GM12878 (cell line): ENCODE measurements at regions not wholly inside any gene's neighbourhood (a gene's known extent, or its start where the extent isn't known, plus 50 kb on each side); places are given as distances from the start of the nearest gene placed in this dataset.
A peak's percentile ranks its signal among the peaks of the same experiment; 100 is the strongest.

ENCODE experiments used
- ASH2L ChIP-seq: fragments of 300-600, 200-600 bp; sonication (generic); IDR thresholded peaks from 2 replicates; pipeline ENCODE4 v1.6.1; 2017; ENCODE audit warnings: low read depth, mild to moderate bottlenecking, borderline replicate concordance
- BHLHE40 ChIP-seq, 2 experiments: fragments of 450-650 bp in 1 of 2; IDR thresholded peaks; 2 replicates each; pipeline ENCODE4 v1.6.1; 2011 to 2017; ENCODE audit warnings: low read depth in 2 of 2, borderline replicate concordance in 1 of 2, improper control_type of control experiment in 1 of 2, low read length in 1 of 2, mild to moderate bottlenecking in 1 of 2
- CBFB ChIP-seq: IDR thresholded peaks from 2 replicates; pipeline ENCODE4 v1.6.1; 2016; ENCODE audit warnings: antibody characterized with exemption, low read depth
- CREB1 ChIP-seq: IDR thresholded peaks from 2 replicates; pipeline ENCODE4 v1.6.1; 2012; ENCODE audit warnings: low read depth, mild to moderate bottlenecking, inconsistent platforms
- DPF2 ChIP-seq: fragments of 450-650 bp; IDR thresholded peaks from 2 replicates; pipeline ENCODE4 v1.6.1; 2017; ENCODE audit warnings: mild to moderate bottlenecking
- EGR1 ChIP-seq, 2 experiments: IDR thresholded peaks; 1 replicate in 1 of 2; 2 replicates in 1 of 2; pipeline ENCODE4 v1.6.1; 2011 to 2012; ENCODE audit warnings: low read depth in 2 of 2, low read length in 2 of 2, borderline replicate concordance in 1 of 2, mild to moderate bottlenecking in 1 of 2, moderate library complexity in 1 of 2
- EP300 ChIP-seq, 2 experiments: fragments of 150-350 bp in 1 of 2; IDR thresholded peaks; 2 replicates each; pipeline ENCODE4 v1.6.1; 2011 to 2012; ENCODE audit warnings: low read depth in 2 of 2, low read length in 2 of 2, borderline replicate concordance in 1 of 2, improper control_type of control experiment in 1 of 2, inconsistent platforms in 1 of 2; ENCODE audit not compliant: control insufficient read depth in 1 of 2
- HCFC1 ChIP-seq: fragments of 150-350 bp; IDR thresholded peaks from 2 replicates; pipeline ENCODE4 v1.6.1; 2014; ENCODE audit warnings: low read length
- JUNB ChIP-seq: IDR thresholded peaks from 2 replicates; pipeline ENCODE4 v1.6.1; 2016; ENCODE audit warnings: antibody characterized with exemption, mild to moderate bottlenecking
- KAT2A ChIP-seq: conservative IDR thresholded peaks from 2 replicates; pipeline ENCODE4 v1.6.1; 2011; ENCODE audit warnings: low read depth, low read length; ENCODE audit not compliant: control insufficient read depth
- MEF2B ChIP-seq: fragments of 450-650 bp; IDR thresholded peaks from 2 replicates; pipeline ENCODE4 v1.6.1; 2018; ENCODE audit warnings: mild to moderate bottlenecking, moderate library complexity; ENCODE audit not compliant: partially characterized antibody, poor library complexity, severe bottlenecking
- PAX5 ChIP-seq: IDR thresholded peaks from 2 replicates; pipeline ENCODE4 v1.6.1; 2011; ENCODE audit warnings: low read depth, low read length, borderline replicate concordance
- PML ChIP-seq: IDR thresholded peaks from 2 replicates; pipeline ENCODE4 v1.6.1; 2012; ENCODE audit warnings: low read length, inconsistent platforms
- POU2F2 ChIP-seq: IDR thresholded peaks from 3 replicates; pipeline ENCODE4 v1.6.1; 2011; ENCODE audit warnings: low read depth, mild to moderate bottlenecking, low read length, borderline replicate concordance
- RELB ChIP-seq: fragments of 450-650 bp; IDR thresholded peaks from 2 replicates; pipeline ENCODE4 v1.6.1; 2017; ENCODE audit warnings: low read depth, mild to moderate bottlenecking, moderate library complexity
- REST ChIP-seq: IDR thresholded peaks from 2 replicates; pipeline ENCODE4 v1.6.1; 2012; ENCODE audit warnings: mild to moderate bottlenecking, low read depth, low read length
- SPI1 ChIP-seq: IDR thresholded peaks from 2 replicates; pipeline ENCODE4 v1.6.1; 2011; ENCODE audit warnings: low read depth, mild to moderate bottlenecking, low read length, moderate library complexity, borderline replicate concordance; ENCODE audit not compliant: insufficient read depth
- ZNF217 ChIP-seq: fragments of 450-650 bp; IDR thresholded peaks from 2 replicates; pipeline ENCODE4 v1.6.1; 2017; ENCODE audit warnings: antibody characterized with exemption, mild to moderate bottlenecking
- TF ChIP-seq, protein P1 (sequence below): fragments of 450-650 bp; IDR thresholded peaks from 2 replicates; pipeline ENCODE4 v1.6.1; 2016; ENCODE audit warnings: mild to moderate bottlenecking
- TF ChIP-seq, protein P2 (sequence below): fragments of 150-350 bp; IDR thresholded peaks from 2 replicates; pipeline ENCODE4 v1.6.1; 2014; ENCODE audit warnings: mild to moderate bottlenecking, low read depth, low read length
- TF ChIP-seq, protein P3 (sequence below): IDR thresholded peaks from 2 replicates; pipeline ENCODE4 v1.6.1; 2012; ENCODE audit warnings: low read length, inconsistent platforms

GRCh38 chr6:132872923-132873322, 58.6 kb downstream of the RPS12 start (continued):
- TF ChIP-seq EGR1 (IDR thresholded peaks at IDR 0.05; ENCODE audit: borderline replicate concordance in 1 of 2, low read depth in 2 of 2, low read length in 2 of 2) = 0 out of 3 replicates have a peak, but pooled peaks of 1 of the 2 experiments have one; percentile 21
- 0 out of 2 replicates have a peak, but pooled peaks have one; percentile 20 for TF ChIP-seq PML
- TF ChIP-seq KAT2A = no peak
- TF ChIP-seq, protein P1, sequence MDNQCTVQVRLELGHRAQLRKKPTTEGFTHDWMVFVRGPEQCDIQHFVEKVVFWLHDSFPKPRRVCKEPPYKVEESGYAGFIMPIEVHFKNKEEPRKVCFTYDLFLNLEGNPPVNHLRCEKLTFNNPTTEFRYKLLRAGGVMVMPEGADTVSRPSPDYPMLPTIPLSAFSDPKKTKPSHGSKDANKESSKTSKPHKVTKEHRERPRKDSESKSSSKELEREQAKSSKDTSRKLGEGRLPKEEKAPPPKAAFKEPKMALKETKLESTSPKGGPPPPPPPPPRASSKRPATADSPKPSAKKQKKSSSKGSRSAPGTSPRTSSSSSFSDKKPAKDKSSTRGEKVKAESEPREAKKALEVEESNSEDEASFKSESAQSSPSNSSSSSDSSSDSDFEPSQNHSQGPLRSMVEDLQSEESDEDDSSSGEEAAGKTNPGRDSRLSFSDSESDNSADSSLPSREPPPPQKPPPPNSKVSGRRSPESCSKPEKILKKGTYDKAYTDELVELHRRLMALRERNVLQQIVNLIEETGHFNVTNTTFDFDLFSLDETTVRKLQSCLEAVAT = peak; percentile 66; the same call in 1 of the 2 replicates
- TF ChIP-seq REST = peak; percentile 39; the same call in 1 of the 2 replicates
- no peak; the same call in 1 of the 2 replicates for TF ChIP-seq CREB1
- no peak for TF ChIP-seq ASH2L
- no peak for TF ChIP-seq HCFC1
- TF ChIP-seq DPF2 = peak; percentile 62; the same call in 1 of the 2 replicates
- TF ChIP-seq POU2F2 = peak; percentile 98
- peak; percentile 86 for TF ChIP-seq CBFB
- TF ChIP-seq, protein P2, sequence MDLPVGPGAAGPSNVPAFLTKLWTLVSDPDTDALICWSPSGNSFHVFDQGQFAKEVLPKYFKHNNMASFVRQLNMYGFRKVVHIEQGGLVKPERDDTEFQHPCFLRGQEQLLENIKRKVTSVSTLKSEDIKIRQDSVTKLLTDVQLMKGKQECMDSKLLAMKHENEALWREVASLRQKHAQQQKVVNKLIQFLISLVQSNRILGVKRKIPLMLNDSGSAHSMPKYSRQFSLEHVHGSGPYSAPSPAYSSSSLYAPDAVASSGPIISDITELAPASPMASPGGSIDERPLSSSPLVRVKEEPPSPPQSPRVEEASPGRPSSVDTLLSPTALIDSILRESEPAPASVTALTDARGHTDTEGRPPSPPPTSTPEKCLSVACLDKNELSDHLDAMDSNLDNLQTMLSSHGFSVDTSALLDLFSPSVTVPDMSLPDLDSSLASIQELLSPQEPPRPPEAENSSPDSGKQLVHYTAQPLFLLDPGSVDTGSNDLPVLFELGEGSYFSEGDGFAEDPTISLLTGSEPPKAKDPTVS = no peak
- TF ChIP-seq SPI1 = peak; percentile 51; the same call in 1 of the 2 replicates
- TF ChIP-seq ZNF217 = peak; percentile 99
- peak; percentile 48; the same call in 1 of the 2 replicates for TF ChIP-seq JUNB
- peak; percentile 49; the same call in 1 of the 2 replicates for TF ChIP-seq RELB
- peak; percentile 85 for TF ChIP-seq PAX5
- TF ChIP-seq BHLHE40 (IDR thresholded peaks at IDR 0.05; ENCODE audit: borderline replicate concordance in 1 of 2, low read depth in 2 of 2, low read length in 1 of 2) = peak; percentile 32 to 36; a peak in 2 of 4 replicates
- TF ChIP-seq EP300 (IDR thresholded peaks at IDR 0.05; ENCODE audit: borderline replicate concordance in 1 of 2, control insufficient read depth in 1 of 2, low read depth in 2 of 2, low read length in 2 of 2) = peak; percentile 46 to 65; a peak in 2 of 4 replicates
- TF ChIP-seq, protein P3, sequence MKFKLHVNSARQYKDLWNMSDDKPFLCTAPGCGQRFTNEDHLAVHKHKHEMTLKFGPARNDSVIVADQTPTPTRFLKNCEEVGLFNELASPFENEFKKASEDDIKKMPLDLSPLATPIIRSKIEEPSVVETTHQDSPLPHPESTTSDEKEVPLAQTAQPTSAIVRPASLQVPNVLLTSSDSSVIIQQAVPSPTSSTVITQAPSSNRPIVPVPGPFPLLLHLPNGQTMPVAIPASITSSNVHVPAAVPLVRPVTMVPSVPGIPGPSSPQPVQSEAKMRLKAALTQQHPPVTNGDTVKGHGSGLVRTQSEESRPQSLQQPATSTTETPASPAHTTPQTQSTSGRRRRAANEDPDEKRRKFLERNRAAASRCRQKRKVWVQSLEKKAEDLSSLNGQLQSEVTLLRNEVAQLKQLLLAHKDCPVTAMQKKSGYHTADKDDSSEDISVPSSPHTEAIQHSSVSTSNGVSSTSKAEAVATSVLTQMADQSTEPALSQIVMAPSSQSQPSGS = peak; percentile 62; the same call in 1 of the 2 replicates
- TF ChIP-seq MEF2B = peak; percentile 59
